ENCODE measurements at regions not wholly inside any gene's neighbourhood (a gene's known extent, or its start where the extent isn't known, plus 50 kb on each side); places are given as distances from the start of the nearest gene placed in this dataset.

DNA sequence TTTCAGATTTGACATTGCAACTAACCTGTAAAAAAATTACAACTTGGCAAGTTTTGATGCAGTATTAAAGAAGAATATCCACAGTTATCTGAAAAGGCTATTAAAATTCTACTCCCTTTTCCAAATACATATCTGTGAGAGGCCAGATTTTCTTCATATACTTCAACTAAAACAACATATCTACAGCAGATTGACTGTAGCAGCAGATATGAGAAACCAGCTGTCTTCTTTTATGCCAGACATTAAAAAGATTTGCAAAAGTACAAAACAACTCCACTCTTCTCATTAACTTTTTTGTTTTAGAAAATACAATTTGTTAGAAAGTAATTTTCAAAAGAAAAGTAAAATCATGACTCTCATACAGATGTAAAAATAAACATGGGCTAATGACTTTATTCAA is 281.1 kb upstream of the PCSK5 start:
- no peaks in the 10 kb centered on the region for H3K36me3 ChIP-seq (replicated peaks in 1 of 2; ENCODE audit: control insufficient read depth in 1 of 2, insufficient read depth in 2 of 2, low read length in 1 of 2)
- no peaks in the 10 kb centered on the region for H3K79me2 ChIP-seq (ENCODE audit: insufficient read depth)
- no peaks in the 10 kb centered on the region for H3F3A ChIP-seq (replicated peaks; ENCODE audit: insufficient read depth)
- H3K4me3 ChIP-seq (ENCODE audit: low read depth in 2 of 2, low read length in 1 of 2) = no peak overlapping the region
- no peaks in the 10 kb centered on the region for H3K27me3 ChIP-seq (ENCODE audit: insufficient read depth)
- TF ChIP-seq, protein P1, sequence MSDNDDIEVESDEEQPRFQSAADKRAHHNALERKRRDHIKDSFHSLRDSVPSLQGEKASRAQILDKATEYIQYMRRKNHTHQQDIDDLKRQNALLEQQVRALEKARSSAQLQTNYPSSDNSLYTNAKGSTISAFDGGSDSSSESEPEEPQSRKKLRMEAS (IDR thresholded peaks at IDR 0.05; ENCODE audit: low read depth) = no peak
- TF ChIP-seq FOSL2 (IDR thresholded peaks at IDR 0.05; ENCODE audit: borderline replicate concordance, low read depth) (no peak), POLR2AphosphoS5 (IDR thresholded peaks at IDR 0.05; ENCODE audit: low read depth, low read length) (no peak), CHD2 (IDR thresholded peaks at IDR 0.05; ENCODE audit: low read length, partially characterized antibody) (no peak), EP300 (IDR thresholded peaks at IDR 0.05; ENCODE audit: borderline replicate concordance in 1 of 2, low read depth in 1 of 2, low read length in 1 of 2) (no peak), TAF1 (IDR thresholded peaks at IDR 0.05; ENCODE audit: borderline replicate concordance, low read depth, low read length) (no peak), JUND (IDR thresholded peaks at IDR 0.05) (no peak), RAD21 (IDR thresholded peaks at IDR 0.05; ENCODE audit: low read length) (no peak), NRF1 (IDR thresholded peaks at IDR 0.05; ENCODE audit: low read depth, low read length) (no peak), NFIC (IDR thresholded peaks at IDR 0.05; ENCODE audit: borderline replicate concordance) (no peak), RFX5 (IDR thresholded peaks at IDR 0.05; ENCODE audit: low read length) (no peak)
- TF ChIP-seq, protein P2, sequence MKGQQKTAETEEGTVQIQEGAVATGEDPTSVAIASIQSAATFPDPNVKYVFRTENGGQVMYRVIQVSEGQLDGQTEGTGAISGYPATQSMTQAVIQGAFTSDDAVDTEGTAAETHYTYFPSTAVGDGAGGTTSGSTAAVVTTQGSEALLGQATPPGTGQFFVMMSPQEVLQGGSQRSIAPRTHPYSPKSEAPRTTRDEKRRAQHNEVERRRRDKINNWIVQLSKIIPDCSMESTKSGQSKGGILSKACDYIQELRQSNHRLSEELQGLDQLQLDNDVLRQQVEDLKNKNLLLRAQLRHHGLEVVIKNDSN (IDR thresholded peaks at IDR 0.05; ENCODE audit: borderline replicate concordance, low read depth) = no peak
- H3K9me3 ChIP-seq = no peaks in the 10 kb centered on the region
- H2AFZ ChIP-seq (ENCODE audit: low read depth) = no peak overlapping the region
- H3K9ac ChIP-seq = no peak overlapping the region
- CTCF ChIA-PET = no interaction called here
- no peaks in the 10 kb centered on the region for H3K9me2 ChIP-seq
- no peak overlapping the region for H3K27ac ChIP-seq (ENCODE audit: low read depth in 2 of 2, low read length in 1 of 2)
- POLR2A ChIA-PET = no interaction called here
- no peak for DNase-seq
- no peak overlapping the region for H3K4me2 ChIP-seq
- no peaks in the 10 kb centered on the region for H4K20me1 ChIP-seq (ENCODE audit: insufficient read depth)
- H3K4me1 ChIP-seq (ENCODE audit: control insufficient read depth in 1 of 2, insufficient read depth in 2 of 2, low read depth in 1 of 2, low read length in 1 of 2) = no peaks in the 10 kb centered on the region

GRCh38 chr9:75610246-75610645 is 280.2 kb upstream of the PCSK5 start:
- POLR2A ChIA-PET = no interaction called here

More at GRCh38 chr9:75610246-75610645, 280.2 kb upstream of the PCSK5 start:
- Histone ChIP-seq H2AFZ (ENCODE audit: low read depth) (no peak overlapping the region), H3K27ac (ENCODE audit: low read depth in 2 of 2, low read length in 1 of 2) (no peak overlapping the region), H3K9ac (no peak overlapping the region), H4K20me1 (ENCODE audit: insufficient read depth) (no peaks in the 10 kb centered on the region), H3K9me3 (no peaks in the 10 kb centered on the region), H3F3A (replicated peaks; ENCODE audit: insufficient read depth) (no peaks in the 10 kb centered on the region), H3K27me3 (ENCODE audit: insufficient read depth) (no peaks in the 10 kb centered on the region), H3K36me3 (replicated peaks in 1 of 2; ENCODE audit: control insufficient read depth in 1 of 2, insufficient read depth in 2 of 2, low read length in 1 of 2) (no peaks in the 10 kb centered on the region), H3K9me2 (no peaks in the 10 kb centered on the region), H3K4me1 (ENCODE audit: control insufficient read depth in 1 of 2, insufficient read depth in 2 of 2, low read depth in 1 of 2, low read length in 1 of 2) (no peaks in the 10 kb centered on the region), H3K79me2 (ENCODE audit: insufficient read depth) (no peaks in the 10 kb centered on the region), H3K4me2 (no peak overlapping the region), H3K4me3 (ENCODE audit: low read depth in 2 of 2, low read length in 1 of 2) (no peak overlapping the region)
- no peak for DNase-seq
- CTCF ChIA-PET = no interaction called here
- TF ChIP-seq GABPA (IDR thresholded peaks at IDR 0.05; ENCODE audit: low read depth) (no peak), RAD21 (IDR thresholded peaks at IDR 0.05; ENCODE audit: low read length) (no peak), RCOR1 (IDR thresholded peaks at IDR 0.05; ENCODE audit: low read length) (no peak), RXRA (IDR thresholded peaks at IDR 0.05; ENCODE audit: borderline replicate concordance, low read depth) (no peak), EP300 (IDR thresholded peaks at IDR 0.05; ENCODE audit: borderline replicate concordance in 1 of 2, low read depth in 1 of 2, low read length in 1 of 2) (no peak), PBX3 (IDR thresholded peaks at IDR 0.05) (no peak)
- TF ChIP-seq, protein P1 (IDR thresholded peaks at IDR 0.05; ENCODE audit: low read depth) = no peak
- TF ChIP-seq, protein P3, sequence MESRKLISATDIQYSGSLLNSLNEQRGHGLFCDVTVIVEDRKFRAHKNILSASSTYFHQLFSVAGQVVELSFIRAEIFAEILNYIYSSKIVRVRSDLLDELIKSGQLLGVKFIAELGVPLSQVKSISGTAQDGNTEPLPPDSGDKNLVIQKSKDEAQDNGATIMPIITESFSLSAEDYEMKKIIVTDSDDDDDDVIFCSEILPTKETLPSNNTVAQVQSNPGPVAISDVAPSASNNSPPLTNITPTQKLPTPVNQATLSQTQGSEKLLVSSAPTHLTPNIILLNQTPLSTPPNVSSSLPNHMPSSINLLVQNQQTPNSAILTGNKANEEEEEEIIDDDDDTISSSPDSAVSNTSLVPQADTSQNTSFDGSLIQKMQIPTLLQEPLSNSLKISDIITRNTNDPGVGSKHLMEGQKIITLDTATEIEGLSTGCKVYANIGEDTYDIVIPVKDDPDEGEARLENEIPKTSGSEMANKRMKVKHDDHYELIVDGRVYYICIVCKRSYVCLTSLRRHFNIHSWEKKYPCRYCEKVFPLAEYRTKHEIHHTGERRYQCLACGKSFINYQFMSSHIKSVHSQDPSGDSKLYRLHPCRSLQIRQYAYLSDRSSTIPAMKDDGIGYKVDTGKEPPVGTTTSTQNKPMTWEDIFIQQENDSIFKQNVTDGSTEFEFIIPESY (IDR thresholded peaks at IDR 0.05; ENCODE audit: borderline replicate concordance, low read depth) = no peak
- WGBS (ENCODE audit: low lambda C conversion rate) = 0% methylated on average over 1 of the region's 1 CpG
